ENCODE measurements at regions not wholly inside any gene's neighbourhood (a gene's known extent, or its start where the extent isn't known, plus 50 kb on each side); places are given as distances from the start of the nearest gene placed in this dataset.

- 88% methylated on average over 5 of the region's 5 CpGs for WGBS
Observed at GRCh38 chr15:70341566-70341965, 243.8 kb upstream of the TLE3 start.

DNA sequence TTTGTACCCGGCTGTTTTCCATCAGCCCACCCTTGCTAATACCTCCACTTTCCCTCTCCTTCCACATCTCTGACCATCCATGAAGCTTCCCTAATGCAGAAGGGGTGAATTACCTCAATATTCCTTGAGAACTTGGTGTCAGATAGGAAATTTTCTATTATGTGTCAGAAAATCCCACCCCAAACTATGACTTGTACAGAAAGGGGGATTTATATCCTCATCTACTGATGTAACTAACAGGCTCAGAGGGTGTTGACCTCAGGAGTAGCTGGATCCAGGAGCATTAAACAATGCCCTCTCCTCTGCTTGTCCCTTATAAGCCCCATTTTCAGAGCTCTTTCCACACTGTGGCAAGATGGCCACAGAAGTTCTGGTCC lies 242.8 kb upstream of the TLE3 start:
- Histone ChIP-seq H3K4me1 (ENCODE audit: control insufficient read depth in 2 of 2, insufficient read depth in 2 of 2, low read length in 2 of 2) (peaks cover 0 to 9% of the 10 kb centered on the region in 2 donors), H3K9me3 (ENCODE audit: control insufficient read depth in 2 of 2, insufficient read depth in 1 of 2, low read length in 1 of 2) (no peaks in the 10 kb centered on the region), H3K36me3 (ENCODE audit: control insufficient read depth in 2 of 2, insufficient read depth in 2 of 2, low read length in 1 of 2) (no peaks in the 10 kb centered on the region), H3K27ac (ENCODE audit: low read depth in 1 of 2, low read length in 1 of 2) (no peak overlapping the region), H3K27me3 (ENCODE audit: control insufficient read depth in 2 of 2, insufficient read depth in 1 of 2, low read length in 1 of 2) (no peaks in the 10 kb centered on the region), H3K4me3 (ENCODE audit: low read length in 2 of 2) (no peak overlapping the region)
- WGBS = 91% methylated on average over 1 of the region's 1 CpG
- DNase-seq (ENCODE audit: low read depth in 6 of 9, low spot score in 9 of 9) = no peak

More at GRCh38 chr15:70341566-70341965, 243.8 kb upstream of the TLE3 start:
- no peaks in the 10 kb centered on the region for H3K9me3 ChIP-seq (ENCODE audit: control insufficient read depth in 2 of 2, insufficient read depth in 1 of 2, low read length in 1 of 2)
- no peaks in the 10 kb centered on the region for H3K27me3 ChIP-seq (ENCODE audit: control insufficient read depth in 2 of 2, insufficient read depth in 1 of 2, low read length in 1 of 2)
- H3K4me1 ChIP-seq (ENCODE audit: control insufficient read depth in 2 of 2, insufficient read depth in 2 of 2, low read length in 2 of 2) = peaks cover 0 to 6% of the 10 kb centered on the region in 2 donors
- H3K36me3 ChIP-seq (ENCODE audit: control insufficient read depth in 2 of 2, insufficient read depth in 2 of 2, low read length in 1 of 2) = no peaks in the 10 kb centered on the region
- no peak overlapping the region for H3K27ac ChIP-seq (ENCODE audit: low read depth in 1 of 2, low read length in 1 of 2)
- no peak overlapping the region for H3K4me3 ChIP-seq (ENCODE audit: low read length in 2 of 2)
- no peak for DNase-seq (ENCODE audit: low read depth in 6 of 9, low spot score in 9 of 9)

DNA sequence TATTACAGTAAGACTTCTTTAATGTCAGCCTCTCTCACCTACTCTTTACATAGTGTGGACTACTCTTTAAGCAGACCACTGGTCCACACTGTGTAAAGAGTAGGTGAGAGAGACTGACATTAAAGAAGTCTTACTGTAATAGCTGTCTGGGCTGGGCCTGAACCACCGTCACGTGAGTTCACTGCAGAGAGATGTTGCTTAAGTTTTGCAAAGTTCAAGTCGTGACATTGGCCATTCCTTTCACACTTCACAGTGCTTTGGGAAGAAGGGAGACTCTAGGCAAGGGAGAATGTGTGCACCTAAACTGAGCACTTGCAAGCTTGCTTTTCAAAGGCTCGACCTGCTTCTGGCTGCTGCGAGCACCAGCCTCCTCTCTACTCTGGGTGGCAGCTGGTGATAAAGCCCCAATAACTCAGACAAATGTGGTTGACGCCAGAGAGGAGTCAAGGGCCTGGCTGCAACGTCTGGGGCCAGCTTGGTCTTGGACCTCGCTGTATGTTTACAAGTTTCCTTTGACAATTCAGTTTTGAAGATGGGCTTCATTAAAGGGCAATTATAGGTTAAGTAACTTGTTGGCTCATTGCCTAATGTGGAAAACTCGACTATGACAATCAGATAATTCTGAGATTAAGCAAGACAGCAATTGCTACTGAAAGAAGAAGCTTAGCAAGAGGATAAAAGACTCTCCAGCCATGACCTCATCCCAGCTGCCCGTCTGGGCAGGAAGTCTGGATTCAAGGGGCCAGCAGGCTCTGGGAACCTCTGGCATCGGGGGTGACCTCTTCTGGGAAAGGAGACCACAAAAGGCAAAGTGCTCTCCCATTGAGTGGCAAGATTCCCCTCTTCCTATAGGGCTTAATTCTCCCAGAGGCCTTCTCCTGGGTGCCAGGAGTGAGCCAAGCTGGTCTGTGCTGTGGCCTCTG lies 242.1 kb upstream of the TLE3 start:
- 93% methylated on average over 11 of the region's 11 CpGs for WGBS
- Histone ChIP-seq H3K27me3 (ENCODE audit: control insufficient read depth in 2 of 2, insufficient read depth in 1 of 2, low read length in 1 of 2) (no peaks in the 10 kb centered on the region), H3K36me3 (ENCODE audit: control insufficient read depth in 2 of 2, insufficient read depth in 2 of 2, low read length in 1 of 2) (no peaks in the 10 kb centered on the region), H3K27ac (ENCODE audit: low read depth in 1 of 2, low read length in 1 of 2) (no peak overlapping the region), H3K4me1 (ENCODE audit: control insufficient read depth in 2 of 2, insufficient read depth in 2 of 2, low read length in 2 of 2) (peaks cover 0 to 7% of the 10 kb centered on the region in 2 donors), H3K9me3 (ENCODE audit: control insufficient read depth in 2 of 2, insufficient read depth in 1 of 2, low read length in 1 of 2) (peaks cover 0 to 2% of the 10 kb centered on the region in 2 donors), H3K4me3 (ENCODE audit: low read length in 2 of 2) (no peak overlapping the region)
- DNase-seq (ENCODE audit: low read depth in 6 of 9, low spot score in 9 of 9) = no peak

GRCh38 chr15:70337277-70338186 lies 239.8 kb upstream of the TLE3 start:
- Histone ChIP-seq H3K9me3 (ENCODE audit: control insufficient read depth in 2 of 2, insufficient read depth in 1 of 2, low read length in 1 of 2) (peaks cover 0 to 4% of the 10 kb centered on the region in 2 donors), H3K4me3 (ENCODE audit: low read length in 2 of 2) (no peak overlapping the region), H3K27ac (ENCODE audit: low read depth in 1 of 2, low read length in 1 of 2) (no peak overlapping the region), H3K27me3 (ENCODE audit: control insufficient read depth in 2 of 2, insufficient read depth in 1 of 2, low read length in 1 of 2) (no peaks in the 10 kb centered on the region), H3K36me3 (ENCODE audit: control insufficient read depth in 2 of 2, insufficient read depth in 2 of 2, low read length in 1 of 2) (no peaks in the 10 kb centered on the region), H3K4me1 (ENCODE audit: control insufficient read depth in 2 of 2, insufficient read depth in 2 of 2, low read length in 2 of 2) (peaks cover 0 to 3% of the 10 kb centered on the region in 2 donors)
- DNase-seq (ENCODE audit: low read depth in 6 of 9, low spot score in 9 of 9) = no peak
- WGBS = 98% methylated on average over 18 of the region's 18 CpGs

DNA sequence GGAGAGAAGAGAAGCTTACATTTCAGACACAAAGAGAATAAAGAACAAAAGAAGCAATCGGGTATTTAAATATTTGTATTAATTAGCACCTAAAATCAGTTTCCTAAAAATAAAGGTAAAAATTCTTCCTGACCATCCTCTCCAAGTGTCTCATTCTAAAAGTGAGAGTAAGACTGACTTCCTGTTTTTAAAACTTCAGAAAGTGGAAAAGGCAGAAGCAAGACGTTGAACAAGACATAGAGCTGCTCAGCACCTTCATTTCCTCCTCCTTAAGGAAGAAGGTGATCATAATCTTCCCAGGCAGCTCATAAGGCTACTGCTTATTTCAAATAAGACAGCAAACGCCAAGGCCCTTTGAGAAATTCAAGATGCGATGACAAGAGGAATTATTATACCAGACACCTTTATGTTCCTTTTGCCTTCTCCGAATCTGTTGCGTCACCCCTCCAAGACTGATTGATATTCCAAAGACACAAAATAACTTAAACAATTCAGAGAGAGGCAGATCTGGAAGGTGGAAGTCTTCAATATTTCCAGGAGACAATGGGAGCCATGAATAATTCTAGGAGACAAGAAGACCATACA lies 238.8 kb upstream of the TLE3 start:
- Histone ChIP-seq H3K27me3 (ENCODE audit: control insufficient read depth in 2 of 2, insufficient read depth in 1 of 2, low read length in 1 of 2) (no peaks in the 10 kb centered on the region), H3K9me3 (ENCODE audit: control insufficient read depth in 2 of 2, insufficient read depth in 1 of 2, low read length in 1 of 2) (peaks cover 0 to 4% of the 10 kb centered on the region in 2 donors), H3K4me1 (ENCODE audit: control insufficient read depth in 2 of 2, insufficient read depth in 2 of 2, low read length in 2 of 2) (peaks cover 0 to 3% of the 10 kb centered on the region in 2 donors), H3K27ac (ENCODE audit: low read depth in 1 of 2, low read length in 1 of 2) (no peak overlapping the region), H3K4me3 (ENCODE audit: low read length in 2 of 2) (no peak overlapping the region), H3K36me3 (ENCODE audit: control insufficient read depth in 2 of 2, insufficient read depth in 2 of 2, low read length in 1 of 2) (no peaks in the 10 kb centered on the region)
- DNase-seq (ENCODE audit: low read depth in 6 of 9, low spot score in 9 of 9) = no peak
- 75% methylated on average over 6 of the region's 6 CpGs for WGBS

- Histone ChIP-seq H3K36me3 (ENCODE audit: control insufficient read depth in 2 of 2, insufficient read depth in 2 of 2, low read length in 1 of 2) (no peaks in the 10 kb centered on the region), H3K27ac (ENCODE audit: low read depth in 1 of 2, low read length in 1 of 2) (no peak overlapping the region), H3K4me3 (ENCODE audit: low read length in 2 of 2) (no peak overlapping the region), H3K4me1 (ENCODE audit: control insufficient read depth in 2 of 2, insufficient read depth in 2 of 2, low read length in 2 of 2) (peaks cover 0 to 4% of the 10 kb centered on the region in 2 donors), H3K9me3 (ENCODE audit: control insufficient read depth in 2 of 2, insufficient read depth in 1 of 2, low read length in 1 of 2) (peaks cover 0 to 4% of the 10 kb centered on the region in 2 donors), H3K27me3 (ENCODE audit: control insufficient read depth in 2 of 2, insufficient read depth in 1 of 2, low read length in 1 of 2) (no peaks in the 10 kb centered on the region)
- no peak for DNase-seq (ENCODE audit: low read depth in 6 of 9, low spot score in 9 of 9)
- WGBS = 99% methylated on average over 5 of the region's 5 CpGs
Observed at GRCh38 chr15:70334286-70334685, 236.6 kb upstream of the TLE3 start.

GRCh38 chr15:70329179-70329578 lies 231.5 kb upstream of the TLE3 start:
- WGBS = 97% methylated on average over 8 of the region's 8 CpGs
- Histone ChIP-seq H3K4me1 (ENCODE audit: control insufficient read depth in 2 of 2, insufficient read depth in 2 of 2, low read length in 2 of 2) (peaks cover 0 to 24% of the 10 kb centered on the region in 2 donors), H3K9me3 (ENCODE audit: control insufficient read depth in 2 of 2, insufficient read depth in 1 of 2, low read length in 1 of 2) (no peaks in the 10 kb centered on the region), H3K27me3 (ENCODE audit: control insufficient read depth in 2 of 2, insufficient read depth in 1 of 2, low read length in 1 of 2) (no peaks in the 10 kb centered on the region), H3K4me3 (ENCODE audit: low read length in 2 of 2) (no peak overlapping the region), H3K27ac (ENCODE audit: low read depth in 1 of 2, low read length in 1 of 2) (no peak overlapping the region), H3K36me3 (ENCODE audit: control insufficient read depth in 2 of 2, insufficient read depth in 2 of 2, low read length in 1 of 2) (no peaks in the 10 kb centered on the region)
- DNase-seq (ENCODE audit: low read depth in 6 of 9, low spot score in 9 of 9) = no peak

- Histone ChIP-seq H3K4me1 (ENCODE audit: control insufficient read depth in 2 of 2, insufficient read depth in 2 of 2, low read length in 2 of 2) (peaks cover 0 to 26% of the 10 kb centered on the region in 2 donors), H3K9me3 (ENCODE audit: control insufficient read depth in 2 of 2, insufficient read depth in 1 of 2, low read length in 1 of 2) (no peaks in the 10 kb centered on the region), H3K27me3 (ENCODE audit: control insufficient read depth in 2 of 2, insufficient read depth in 1 of 2, low read length in 1 of 2) (no peaks in the 10 kb centered on the region), H3K27ac (ENCODE audit: low read depth in 1 of 2, low read length in 1 of 2) (no peak overlapping the region), H3K36me3 (ENCODE audit: control insufficient read depth in 2 of 2, insufficient read depth in 2 of 2, low read length in 1 of 2) (no peaks in the 10 kb centered on the region), H3K4me3 (ENCODE audit: low read length in 2 of 2) (no peak overlapping the region)
- WGBS = 69% methylated on average over 3 of the region's 3 CpGs
- DNase-seq (ENCODE audit: low read depth in 6 of 9, low spot score in 9 of 9) = no peak
Observed at GRCh38 chr15:70328679-70329115, 231.0 kb upstream of the TLE3 start.

All from thymus (tissue), 11 donors.